HG03064 (cell line): ENCODE measurements at regions not wholly inside any gene's neighbourhood (a gene's known extent, or its start where the extent isn't known, plus 50 kb on each side); places are given as distances from the start of the nearest gene placed in this dataset.
"Not testable (repeated sequence)": the region's sequence is repeated elsewhere in the genome, so short reads cannot be mapped to it uniquely, and the experiment has no call there.

Experiments
- ATAC-seq: cut with Tn5 transposase; IDR thresholded peaks from one replicate; pipeline ENCODE4 v1.9.1; 2021; ENCODE audit warnings: low read depth; ENCODE audit not compliant: unreplicated experiment

DNA sequence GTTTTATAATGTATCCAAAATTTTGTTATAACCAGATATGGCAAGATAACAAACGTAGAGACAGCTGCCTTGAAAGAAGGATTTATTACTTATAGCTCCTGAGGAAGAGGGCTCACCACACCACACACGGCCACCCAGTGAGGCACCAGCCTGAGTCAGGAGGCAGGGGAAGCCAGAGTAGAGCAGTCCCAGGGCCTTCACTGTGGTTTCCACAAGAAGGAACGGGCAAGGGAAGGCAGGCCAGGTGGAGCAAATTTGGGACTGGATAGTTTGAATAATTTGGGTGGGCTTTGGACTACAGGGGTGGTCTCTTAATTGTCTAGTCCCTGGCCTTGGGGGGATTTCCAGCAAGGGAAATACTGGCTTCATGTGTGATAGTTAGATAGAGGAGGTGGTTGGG, 72.5 kb downstream of the RRAGC start:
- no peak for ATAC-seq

DNA sequence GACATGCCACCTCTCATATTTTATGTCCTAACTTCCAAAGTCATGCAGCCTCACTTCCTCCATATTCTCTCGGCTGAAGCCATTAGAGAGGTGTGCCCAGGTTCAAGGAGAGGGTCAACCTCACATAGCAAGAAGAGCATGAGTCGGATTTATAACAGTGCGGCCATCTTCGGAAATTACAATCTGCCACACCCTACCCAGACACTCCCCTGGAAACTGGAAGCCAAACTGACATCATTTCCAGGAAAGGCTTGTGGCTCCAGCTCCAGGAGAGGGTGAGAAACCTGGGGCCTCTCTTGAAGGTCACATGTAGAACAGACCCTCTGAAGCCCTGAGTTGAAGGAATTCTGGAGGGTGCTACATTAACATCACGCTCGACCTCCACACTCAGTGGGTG, 73.5 kb downstream of the RRAGC start:
- no peak for ATAC-seq

DNA sequence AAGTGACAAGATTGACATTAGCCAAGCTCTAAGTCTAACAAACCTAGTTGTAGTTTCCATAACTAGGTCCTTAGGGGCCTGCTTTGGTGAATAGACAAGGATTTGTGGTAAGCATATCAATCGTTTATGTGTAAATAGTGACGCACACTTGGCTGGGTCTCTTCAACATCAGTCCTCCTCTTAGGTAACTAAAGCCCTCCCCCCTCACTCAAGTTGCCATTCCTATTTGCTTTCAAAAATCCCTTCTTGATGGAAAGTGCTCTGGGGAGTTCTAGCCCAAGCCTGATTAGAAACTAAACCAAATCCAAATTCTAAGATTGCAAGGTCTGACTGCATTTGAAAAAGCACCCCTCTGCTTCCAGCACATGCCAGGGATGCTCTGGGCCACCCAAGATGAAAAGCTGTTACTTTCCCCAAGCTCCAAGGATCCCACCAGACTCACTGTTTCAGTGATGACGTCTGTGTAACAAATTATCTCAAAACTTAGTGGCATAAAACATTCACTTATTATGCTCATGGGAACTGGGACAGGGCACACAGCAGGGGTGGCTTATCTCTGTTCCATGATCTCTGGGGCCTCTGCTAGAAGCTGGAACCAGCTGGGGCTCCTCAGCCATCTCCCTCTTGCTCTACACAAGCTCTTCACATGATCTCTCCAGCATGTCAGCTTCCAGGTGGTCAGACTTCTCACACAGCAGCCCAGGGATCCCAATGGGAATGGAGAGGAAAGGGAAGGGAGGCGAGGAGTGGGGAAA, 74.1 kb downstream of the RRAGC start:
- no peak for ATAC-seq

DNA sequence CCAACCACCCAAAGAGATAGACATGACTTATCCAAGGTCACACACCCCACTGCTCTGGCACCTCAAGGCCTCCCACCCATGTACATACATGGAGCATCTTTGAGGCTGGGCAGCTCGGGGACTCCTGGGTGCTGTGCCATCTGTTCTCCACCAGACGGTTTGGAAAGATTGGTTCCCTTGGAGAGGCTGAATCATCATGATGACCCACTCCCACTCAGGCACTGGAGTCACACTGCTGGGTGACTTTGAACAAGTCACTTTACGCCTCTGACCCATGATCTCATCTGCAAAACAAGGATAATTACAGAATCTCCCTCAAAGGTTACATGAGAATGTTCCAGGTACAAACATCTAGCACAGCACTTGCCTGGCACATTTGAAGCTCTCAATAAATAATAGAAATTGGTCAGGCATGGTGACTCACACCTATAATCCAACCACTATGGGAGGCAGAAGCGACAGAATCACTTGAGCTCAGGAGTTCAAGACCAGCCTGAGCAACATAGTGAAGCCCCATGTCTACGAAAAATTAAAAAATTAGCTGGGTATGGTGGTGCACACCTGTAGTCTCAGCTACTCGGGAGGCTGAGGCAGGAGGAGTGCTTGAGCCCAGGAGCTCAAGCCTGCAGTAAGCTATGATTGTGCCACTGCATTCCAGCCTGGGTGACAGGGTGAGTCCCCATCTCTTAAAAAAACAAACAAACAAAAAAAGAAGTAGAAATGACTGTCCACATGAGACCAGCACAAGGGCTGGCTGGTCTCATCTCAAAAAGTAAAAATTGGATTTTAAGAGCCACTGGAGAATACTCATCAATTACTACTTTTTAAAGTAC, 74.9 kb downstream of the RRAGC start:
- no peak for ATAC-seq

DNA sequence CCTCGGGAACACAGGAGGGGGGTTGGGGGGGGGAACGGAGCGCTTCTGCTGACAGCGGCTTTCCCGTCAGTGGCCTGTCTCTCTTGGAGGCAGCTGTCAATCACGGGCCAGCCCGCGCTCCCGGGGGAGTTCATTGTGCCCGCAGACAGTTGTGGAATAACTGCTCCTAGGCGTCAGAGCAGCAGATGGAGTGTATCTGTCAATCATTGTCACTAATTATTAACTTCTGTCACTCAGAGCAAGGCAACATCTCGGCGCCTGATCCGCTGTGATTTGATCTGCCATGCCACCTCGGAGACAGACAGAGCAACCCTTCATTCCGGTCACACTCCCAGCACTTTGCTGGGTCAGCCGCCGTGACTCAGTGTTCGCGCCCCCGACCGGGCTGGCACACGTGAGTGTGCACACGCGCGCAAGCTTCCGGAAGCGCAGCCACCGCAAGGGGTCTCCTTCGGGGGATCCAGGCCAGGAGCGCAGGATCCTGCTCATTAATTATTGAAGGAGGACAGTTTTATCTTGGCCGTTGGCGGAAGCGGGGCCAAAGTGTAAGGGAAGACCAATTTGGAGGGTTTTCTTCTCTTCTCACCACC, 75.8 kb downstream of the RRAGC start:
- no peak for ATAC-seq

DNA sequence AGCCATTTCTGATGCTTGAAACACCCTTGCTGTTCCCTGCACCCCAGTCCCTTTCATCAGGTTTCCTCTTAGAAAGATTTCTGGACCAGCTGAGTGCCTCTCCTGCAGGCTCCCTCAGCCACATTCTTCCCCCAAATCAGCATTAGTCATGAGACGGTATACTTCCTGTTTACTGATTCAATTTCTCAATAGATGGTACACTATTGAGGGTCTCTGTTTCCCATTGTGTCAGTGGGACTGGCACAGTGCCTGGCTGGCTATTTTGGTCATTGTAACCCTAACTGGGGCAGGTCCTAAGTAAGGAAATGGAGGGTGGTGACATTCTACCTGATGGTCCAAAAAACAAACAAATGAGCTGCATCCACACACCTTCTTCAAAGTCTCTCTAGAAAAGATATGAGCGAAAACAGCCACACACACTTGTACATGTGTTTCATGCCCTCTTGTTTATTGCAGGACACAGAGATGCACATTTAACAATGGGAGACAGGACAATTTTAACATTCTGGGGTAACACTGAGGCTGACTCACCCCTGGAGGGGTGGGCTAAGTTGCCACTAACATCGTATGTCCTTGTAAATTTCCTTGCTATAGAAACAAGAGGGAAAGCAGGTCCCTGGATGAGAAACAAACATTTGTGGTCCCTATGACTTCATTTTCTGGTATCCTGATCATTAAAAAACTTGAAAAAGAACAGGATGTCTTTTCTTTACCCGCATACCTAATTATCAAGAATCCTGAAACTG, 77.5 kb downstream of the RRAGC start:
- ATAC-seq: no peak

DNA sequence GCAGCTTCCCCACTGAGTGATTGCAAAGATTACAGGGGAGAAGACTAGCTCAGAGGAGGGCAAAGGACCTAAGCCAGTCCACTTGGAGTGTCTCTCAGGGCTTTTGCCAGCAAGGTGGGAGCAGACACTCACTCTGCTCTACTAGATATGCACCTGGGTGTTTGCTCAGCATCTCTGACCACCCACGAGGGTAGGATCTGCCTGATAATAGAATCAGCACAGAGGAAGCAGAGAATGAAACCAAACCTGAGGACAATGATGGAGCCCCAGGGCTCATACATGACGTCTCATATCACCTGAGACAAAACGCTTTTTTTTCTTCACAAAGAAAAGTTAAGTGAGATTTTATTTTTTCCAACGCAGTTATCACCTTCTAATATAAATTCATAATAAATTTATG, 79.4 kb downstream of the RRAGC start:
- no peak for ATAC-seq

DNA sequence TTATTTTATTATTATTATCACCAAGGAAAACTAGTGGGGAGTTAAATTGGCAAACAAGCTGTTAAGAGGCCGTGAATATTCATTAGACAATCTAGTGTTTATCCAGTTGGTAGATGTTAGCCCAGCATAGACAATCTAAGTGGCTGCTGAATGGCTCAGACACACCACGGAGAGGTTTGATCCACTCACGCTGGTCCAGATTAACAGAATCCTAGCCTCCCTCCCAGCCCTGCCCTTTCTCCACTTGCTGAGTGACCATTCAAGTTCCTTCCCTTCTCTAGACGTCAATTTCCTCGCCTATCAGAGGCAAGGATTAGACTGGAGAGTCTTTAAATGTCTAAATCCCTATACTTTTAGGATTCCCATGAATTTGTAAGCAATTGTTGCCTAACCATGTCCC, 80.1 kb downstream of the RRAGC start:
- ATAC-seq: no peak

DNA sequence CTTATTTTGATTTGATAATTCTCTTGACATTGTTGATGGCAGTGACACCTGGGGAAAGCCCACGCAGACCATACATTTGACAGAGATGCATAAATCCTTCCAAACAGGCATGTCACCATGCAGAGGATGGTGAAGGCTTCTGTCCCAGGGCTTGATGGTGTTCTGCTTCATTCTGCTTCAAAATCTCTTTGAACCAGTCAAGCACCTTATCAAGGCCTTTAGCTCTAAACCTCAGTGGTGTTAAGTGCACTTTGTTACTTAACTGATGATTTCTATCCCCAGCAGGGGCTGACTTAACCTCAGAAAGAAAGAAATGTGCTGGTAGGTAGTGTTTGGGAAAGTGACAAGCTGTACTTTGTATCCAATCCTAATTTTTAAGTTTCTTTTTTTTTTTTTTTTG, 81.1 kb downstream of the RRAGC start:
- no peak for ATAC-seq

DNA sequence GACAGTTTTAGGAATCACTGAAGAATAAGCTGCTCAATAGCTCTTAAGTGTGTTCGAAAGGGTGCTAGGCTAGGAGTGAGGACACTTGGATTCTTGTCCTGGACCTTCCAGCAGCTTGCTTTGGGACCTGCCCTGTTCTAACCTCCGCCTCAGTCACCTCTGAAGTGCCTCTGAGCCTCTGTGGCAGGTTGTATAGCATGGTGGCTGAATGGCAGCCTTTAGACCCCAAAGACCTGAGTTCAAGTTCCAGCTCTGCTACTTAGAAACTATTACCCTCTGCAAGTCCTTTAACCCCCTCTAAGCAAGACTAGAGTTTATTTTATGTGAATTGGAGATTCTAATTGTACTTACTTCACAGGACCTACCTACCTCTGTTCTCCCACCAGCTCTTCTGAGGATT, 81.5 kb downstream of the RRAGC start:
- ATAC-seq: no peak

DNA sequence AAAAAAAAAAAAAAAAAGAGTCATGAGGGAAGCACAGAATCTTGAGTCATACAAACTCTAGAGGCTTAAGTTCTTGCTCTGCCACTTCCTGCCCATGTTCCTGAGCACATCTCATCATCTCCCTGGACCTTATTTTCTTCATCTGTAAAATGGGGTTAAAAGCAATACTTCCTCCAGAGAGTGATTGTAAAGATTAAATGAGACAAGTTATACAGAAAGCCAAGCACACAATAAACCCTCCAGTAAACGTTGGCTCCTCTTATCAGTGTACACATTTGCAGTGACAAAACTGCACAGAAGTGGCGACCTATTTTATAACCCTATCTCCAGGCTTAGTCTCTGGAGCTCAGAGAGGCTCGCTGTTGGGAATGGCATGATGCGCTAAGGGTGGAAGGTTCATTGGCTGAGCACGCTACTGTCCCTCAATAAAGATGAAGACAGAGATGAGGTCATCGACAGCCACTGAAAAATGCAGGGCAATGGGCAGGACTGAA, 82.1 kb downstream of the RRAGC start:
- ATAC-seq: no peak

DNA sequence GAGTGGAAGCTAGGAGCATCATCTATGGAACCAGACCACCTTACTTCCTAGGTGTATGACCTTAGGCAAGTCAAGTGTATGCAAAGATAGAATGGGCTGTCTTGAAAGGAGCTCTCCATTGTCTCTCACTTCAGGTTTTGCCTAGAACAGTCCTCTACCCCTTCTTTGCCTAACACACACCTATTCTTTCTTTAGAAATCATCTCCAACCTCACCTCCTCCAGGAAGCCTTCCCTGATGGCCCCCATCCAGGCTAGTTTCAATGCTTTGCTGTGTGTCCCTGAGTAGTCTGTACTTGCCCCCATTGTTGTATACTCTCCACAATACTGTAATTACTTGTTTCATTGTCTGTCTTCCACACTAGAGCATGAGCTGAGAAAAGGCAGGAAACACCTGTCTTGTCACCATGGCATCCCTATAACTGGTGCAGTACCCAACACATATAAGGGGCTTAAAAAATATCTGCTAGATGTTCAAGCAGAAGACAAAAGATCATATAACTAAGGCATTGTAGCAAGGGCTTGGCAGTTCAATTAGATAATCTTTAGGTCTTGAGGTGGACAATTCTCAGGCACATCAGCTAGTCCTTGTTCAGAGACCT, 83.0 kb downstream of the RRAGC start:
- no peak for ATAC-seq

DNA sequence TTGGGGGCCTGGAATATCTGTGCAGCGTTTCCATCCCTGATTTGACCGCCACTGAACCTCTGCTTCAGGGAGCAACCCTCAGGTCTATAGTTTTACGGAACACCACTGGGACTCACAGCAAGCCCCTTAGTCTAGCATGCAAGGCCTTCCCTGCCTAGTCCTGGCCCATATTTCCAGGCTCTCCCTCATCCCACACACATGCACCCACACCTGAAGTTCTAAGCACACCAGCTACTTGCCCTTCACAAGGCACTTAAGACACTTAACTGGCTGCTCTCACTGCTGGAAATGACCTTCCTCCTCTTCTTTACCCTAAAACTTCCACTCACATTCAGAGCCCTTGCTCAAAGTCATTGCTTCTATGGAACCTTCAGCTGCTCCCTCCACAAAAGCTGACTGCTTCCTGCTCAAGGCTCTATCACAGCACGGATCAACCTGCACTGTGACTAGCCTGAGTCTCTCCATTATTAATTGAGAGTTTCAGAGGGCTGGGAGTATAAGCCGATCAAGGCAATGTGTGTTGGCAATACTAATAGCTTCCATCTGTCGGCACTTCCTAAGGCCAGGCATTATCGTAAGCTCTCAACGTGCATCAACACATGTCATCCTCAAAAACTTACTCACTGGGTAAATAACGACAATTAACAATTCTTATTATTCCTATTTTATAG, 84.3 kb downstream of the RRAGC start:
- ATAC-seq: no peak

DNA sequence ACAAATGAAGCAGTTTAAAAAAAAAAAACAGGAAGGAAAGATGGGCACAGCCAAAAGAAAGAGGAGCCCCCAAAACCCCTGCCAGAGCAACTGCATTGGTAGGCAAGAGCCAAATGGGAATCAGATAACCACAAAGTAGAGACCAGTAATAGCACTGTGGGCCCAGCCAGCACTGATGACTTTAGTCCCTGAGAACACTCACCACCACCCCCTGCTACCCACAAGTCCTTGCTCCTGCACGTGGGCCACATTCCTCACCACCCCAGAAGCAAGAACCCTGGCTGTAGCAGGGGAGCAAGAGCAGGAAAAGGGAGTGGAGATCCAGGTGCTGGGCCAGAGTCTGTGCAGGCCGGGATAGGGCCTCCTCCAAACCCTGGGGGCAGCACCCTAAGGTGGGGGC, 86.1 kb downstream of the RRAGC start:
- no peak for ATAC-seq

DNA sequence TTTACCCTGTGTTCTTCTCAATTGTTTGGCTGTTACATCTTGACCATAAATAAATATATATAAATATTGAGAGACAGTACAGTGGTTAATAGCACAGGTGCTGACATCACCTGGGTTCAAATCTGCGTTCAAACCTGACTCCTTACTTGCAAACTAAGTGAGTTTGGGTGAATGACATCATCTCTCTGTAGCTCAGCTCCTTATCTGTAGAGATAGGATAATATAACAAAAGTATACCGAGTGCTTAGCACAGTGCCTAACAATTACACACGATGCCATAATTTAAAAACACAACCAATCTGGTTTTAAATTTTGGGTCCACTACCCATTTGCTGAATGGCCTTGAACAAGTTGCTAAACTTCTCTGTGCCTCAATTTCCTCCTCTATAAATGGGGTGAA, 86.6 kb downstream of the RRAGC start:
- ATAC-seq: no peak

DNA sequence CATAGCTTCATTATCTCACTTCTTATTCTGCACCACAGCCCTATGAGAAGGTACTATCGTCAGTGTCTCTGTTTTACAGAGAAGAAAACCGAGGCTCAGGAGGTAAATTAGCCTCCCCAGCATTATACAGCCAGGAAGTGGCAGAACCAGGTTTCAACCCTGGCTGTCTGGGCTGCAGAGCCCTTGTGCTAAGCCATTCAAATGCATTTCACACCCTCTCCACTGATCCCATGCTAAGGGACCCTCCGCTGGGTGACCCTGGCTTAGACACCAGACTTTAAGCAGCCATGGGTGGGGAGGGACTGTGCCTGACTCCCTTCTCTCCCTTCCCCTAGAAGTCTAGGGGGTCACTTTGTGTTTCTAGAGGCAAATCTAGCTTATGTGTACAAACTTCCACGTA, 87.5 kb downstream of the RRAGC start:
- ATAC-seq: no peak

DNA sequence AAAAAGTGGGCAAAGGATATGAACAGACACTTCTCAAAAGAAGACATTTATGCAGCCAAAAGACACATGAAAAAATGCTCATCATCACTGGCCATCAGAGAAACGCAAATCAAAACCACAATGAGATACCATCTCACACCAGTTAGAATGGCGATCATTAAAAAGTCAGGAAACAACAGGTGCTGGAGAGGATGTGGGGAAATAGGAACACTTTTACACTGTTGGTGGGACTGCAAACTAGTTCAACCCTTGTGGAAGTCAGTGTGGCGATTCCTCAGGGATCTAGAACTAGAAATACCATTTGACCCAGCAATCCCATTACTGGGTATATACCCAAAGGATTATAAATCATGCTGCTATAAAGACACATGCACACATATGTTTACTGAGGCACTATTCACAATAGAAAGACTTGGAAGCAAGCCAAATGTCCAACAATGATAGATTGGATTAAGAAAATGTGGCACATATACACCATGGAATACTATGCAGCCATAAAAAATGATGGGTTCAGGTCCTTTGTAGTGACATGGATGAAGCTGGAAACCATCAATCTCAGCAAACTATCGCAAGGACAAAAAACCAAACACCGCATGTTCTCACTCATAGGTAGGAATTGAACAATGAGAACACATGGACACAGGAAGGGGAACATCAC, 88.9 kb downstream of the RRAGC start:
- not testable (repeated sequence) for ATAC-seq

DNA sequence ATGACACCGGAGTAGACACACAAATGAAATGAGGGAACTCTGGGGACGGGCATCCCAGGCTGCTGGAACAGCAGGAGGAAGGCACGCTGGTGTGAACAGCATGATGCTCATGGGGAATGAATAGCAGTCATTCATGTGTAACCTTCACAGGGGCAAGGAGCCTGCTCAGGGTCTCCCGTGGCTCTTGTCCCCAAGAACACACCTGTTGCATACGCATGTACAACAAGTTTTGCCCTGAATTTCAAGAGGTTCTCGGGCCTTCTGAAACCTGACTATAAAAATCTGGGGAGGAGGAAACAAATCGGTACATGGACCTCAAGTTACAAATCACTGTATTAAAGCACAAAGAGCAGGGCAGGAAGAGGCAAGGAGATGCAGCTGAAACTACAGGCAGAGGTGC, 93.4 kb downstream of the RRAGC start:
- no peak for ATAC-seq

DNA sequence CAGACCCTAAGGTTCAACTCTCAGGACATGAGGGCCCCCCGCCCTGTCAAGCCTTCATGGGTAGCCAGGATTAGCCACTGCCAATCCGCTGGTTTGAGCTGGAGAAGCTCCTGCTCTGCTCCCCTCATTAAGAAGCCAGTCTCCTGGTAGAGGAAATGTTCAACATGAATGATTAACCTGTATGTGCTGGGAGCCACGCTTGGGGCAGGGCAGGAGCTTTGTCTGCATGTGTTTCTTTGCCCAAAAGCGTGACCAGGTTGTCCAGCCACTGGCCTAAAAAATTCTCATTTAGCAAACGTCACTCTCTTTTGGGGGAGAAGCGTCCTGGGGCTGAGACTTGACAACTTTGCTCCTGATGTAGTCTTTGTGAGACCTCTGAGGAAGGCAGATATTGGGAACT, 96.5 kb downstream of the RRAGC start:
- ATAC-seq: no peak
